GM12874 (cell line): ENCODE measurements at regions not wholly inside any gene's neighbourhood (a gene's known extent, or its start where the extent isn't known, plus 50 kb on each side); places are given as distances from the start of the nearest gene placed in this dataset.

Source experiments
- CTCF ChIP-seq: IDR thresholded peaks from 2 replicates; pipeline ENCODE4 v1.5.1; 2011; ENCODE audit warnings: low read depth, mild to moderate bottlenecking, control low read depth, low read length, moderate library complexity; ENCODE audit not compliant: insufficient read depth

GRCh38 chr4:14700544-14700943, 301.7 kb upstream of the CPEB2 start:
- TF ChIP-seq CTCF, result no peak

- no peak for TF ChIP-seq CTCF
These were observed 300.9 kb upstream of the CPEB2 start for GRCh38 chr4:14701389-14701788.

GRCh38 chr4:14701896-14702295, 300.4 kb upstream of the CPEB2 start:
- no peak for TF ChIP-seq CTCF

GRCh38 chr4:14708574-14708973, 293.7 kb upstream of the CPEB2 start:
- TF ChIP-seq CTCF, result no peak

GRCh38 chr4:14711259-14711658, 291.0 kb upstream of the CPEB2 start:
- TF ChIP-seq CTCF, result no peak

- no peak for TF ChIP-seq CTCF
These were observed 285.6 kb upstream of the CPEB2 start for GRCh38 chr4:14716691-14717090.

- no peak for TF ChIP-seq CTCF
These were observed 283.2 kb upstream of the CPEB2 start for GRCh38 chr4:14719053-14719452.

- no peak for TF ChIP-seq CTCF
These were observed 275.8 kb upstream of the CPEB2 start for GRCh38 chr4:14726441-14726840.
